Endothelial cell of umbilical vein (primary cell): ENCODE measurements at regions not wholly inside any gene's neighbourhood (a gene's known extent, or its start where the extent isn't known, plus 50 kb on each side); places are given as distances from the start of the nearest gene placed in this dataset.

Experiments
- BruUV-seq: library from RNA; stranded (reverse); fragments of 400-500 nt; replicated peaks from 2 replicates; lab custom pipeline; 2021; lab: Mats Ljungman, UMichigan
- CTCF ChIA-PET: fragments of 300-600, 350-600 bp; sonication (Branson Sonifier 250); formaldehyde crosslinking; loops from one replicate; lab custom pipeline; 2021; ENCODE audit warnings: antibody characterized with exemption, inconsistent platforms; lab: Charles Lee
- POLR2A ChIA-PET: fragments of 300-600, 350-600 bp; sonication (Branson Sonifier 250); formaldehyde crosslinking; loops from one replicate; lab custom pipeline; 2021; ENCODE audit warnings: antibody characterized with exemption, inconsistent platforms; lab: Charles Lee
- DNase-seq: peaks from one replicate; pipeline ENCODE4 v3.0.0-alpha.2; 2011; ENCODE audit warnings: low read depth, low spot score
- FAIRE-seq: peaks from 2 replicates; lab custom pipeline; 2011; peaks lifted over from hg19 to GRCh38; lab: Jason Lieb, UNC
- H2AFZ ChIP-seq: 2 replicates; pipeline ENCODE4 v1.6.0; 2012; ENCODE audit warnings: low read depth, low read length, control low read depth, inconsistent platforms
- H3K27ac ChIP-seq: 2 replicates; pipeline ENCODE4 v1.5.1; 2011; ENCODE audit warnings: low read depth, mild to moderate bottlenecking, control low read depth, low read length, moderate library complexity; ENCODE audit not compliant: insufficient read depth
- H3K27me3 ChIP-seq, 2 experiments: 2 replicates each; pipeline versions ENCODE4 v1.6.0 to v1.6.1; 2011; ENCODE audit warnings: low read length in 2 of 2, mixed read lengths in 1 of 2; ENCODE audit not compliant: control insufficient read depth in 2 of 2, insufficient read depth in 2 of 2
- H3K36me3 ChIP-seq, 2 experiments: 2 replicates in 1 of 2; 3 replicates in 1 of 2; pipeline ENCODE4 v1.5.1; 2011; ENCODE audit warnings: low read length in 2 of 2, mild to moderate bottlenecking in 1 of 2, moderate library complexity in 1 of 2; ENCODE audit not compliant: control insufficient read depth in 2 of 2, insufficient read depth in 2 of 2; ENCODE audit errors: extremely low read depth in 1 of 2
- H3K4me1 ChIP-seq: 3 replicates; pipeline ENCODE4 v1.5.1; 2011; ENCODE audit warnings: mild to moderate bottlenecking, low read length; ENCODE audit not compliant: control insufficient read depth, insufficient read depth; ENCODE audit errors: extremely low read depth
- H3K4me2 ChIP-seq: 2 replicates; pipeline ENCODE4 v1.6.1; 2011; ENCODE audit warnings: low read length, control low read depth, mixed read lengths; ENCODE audit not compliant: insufficient read depth
- H3K4me3 ChIP-seq, 3 experiments: fragments of 200-600 bp in 1 of 3; sonication (generic), shearing (Covaris generic) in 1 of 3; replicated peaks in 1 of 3; 2 replicates each; pipeline ENCODE4 v1.5.1; 2011 to 2016; ENCODE audit warnings: control low read depth in 3 of 3, low read length in 3 of 3, mild to moderate bottlenecking in 2 of 3, inconsistent platforms in 1 of 3, low read depth in 1 of 3, moderate library complexity in 1 of 3; ENCODE audit not compliant: insufficient read depth in 1 of 3
- H3K79me2 ChIP-seq: 2 replicates; pipeline ENCODE4 v1.6.0; 2012; ENCODE audit warnings: low read length, inconsistent platforms; ENCODE audit not compliant: control insufficient read depth, insufficient read depth
- H3K9ac ChIP-seq: replicated peaks from 2 replicates; pipeline ENCODE3; 2011; ENCODE audit warnings: low read length, control low read depth; ENCODE audit not compliant: insufficient read depth; ENCODE audit errors: extremely low read depth
- H3K9me1 ChIP-seq: replicated peaks from 3 replicates; pipeline ENCODE4 v1.6.0; 2011; ENCODE audit warnings: mild to moderate bottlenecking, low read length; ENCODE audit not compliant: control insufficient read depth, insufficient read depth; ENCODE audit errors: extremely low read depth
- H3K9me3 ChIP-seq: replicated peaks from 2 replicates; pipeline ENCODE4 v1.5.1; 2012; ENCODE audit warnings: low read length, inconsistent platforms; ENCODE audit not compliant: control insufficient read depth, insufficient read depth
- H4K20me1 ChIP-seq: replicated peaks from 2 replicates; pipeline ENCODE3; 2011; ENCODE audit warnings: mild to moderate bottlenecking, low read length; ENCODE audit not compliant: control insufficient read depth, insufficient read depth; ENCODE audit errors: extremely low read depth
- EZH2 ChIP-seq: IDR thresholded peaks from 2 replicates; pipeline ENCODE4 v1.6.1; 2012; ENCODE audit warnings: borderline replicate concordance, low read depth, mild to moderate bottlenecking, moderate library complexity, low read length, inconsistent platforms; ENCODE audit not compliant: severe bottlenecking
- FOS ChIP-seq: IDR thresholded peaks from 2 replicates; pipeline ENCODE4 v1.6.1; 2011; ENCODE audit warnings: mild to moderate bottlenecking, low read length, moderate library complexity, borderline replicate concordance; ENCODE audit not compliant: insufficient read depth
- GATA2 ChIP-seq: IDR thresholded peaks from 2 replicates; pipeline ENCODE4 v1.7.0; 2011; ENCODE audit warnings: low read depth, mild to moderate bottlenecking, moderate library complexity, mixed read lengths, low read length; ENCODE audit not compliant: insufficient read length, insufficient read depth
- JUN ChIP-seq: IDR thresholded peaks from 2 replicates; pipeline ENCODE4 v1.6.1; 2011; ENCODE audit warnings: borderline replicate concordance, low read depth; ENCODE audit not compliant: insufficient read length, insufficient read depth
- MYC ChIP-seq: IDR thresholded peaks from one replicate; pipeline ENCODE4 v1.6.1; 2011; ENCODE audit warnings: mild to moderate bottlenecking, low read depth, low read length
- POLR2A ChIP-seq: IDR thresholded peaks from 2 replicates; pipeline ENCODE4 v1.6.1; 2012; ENCODE audit warnings: low read depth, mild to moderate bottlenecking, control low read depth, low read length
- POLR2AphosphoS5 ChIP-seq: IDR thresholded peaks from 2 replicates; pipeline ENCODE4 v1.6.1; 2012; ENCODE audit warnings: low read depth, mild to moderate bottlenecking, control low read depth, low read length, moderate library complexity; ENCODE audit not compliant: insufficient read depth
- dilution Hi-C: fragments of 300-500 bp; cut with MboI; formaldehyde crosslinking; loops from one replicate; pipeline ENCODE4 v1.15.0; 2019; ENCODE audit warnings: low sequenced_read_pairs; ENCODE audit not compliant: extremely low pct_ligation_motif_present
- intact Hi-C: fragments of 100-400 bp; cut with micrococcal nuclease; formaldehyde crosslinking; loops from one replicate; pipeline ENCODE4 v1.10.0; 2022
- TF ChIP-seq, protein P1 (sequence below): IDR thresholded peaks from 2 replicates; pipeline ENCODE4 v1.6.1; 2011; ENCODE audit not compliant: insufficient read depth, insufficient read length
- TF ChIP-seq, protein P2 (sequence below), 2 donors: IDR thresholded peaks; 1 replicate in 1 of 2; 2 replicates in 1 of 2; pipeline ENCODE4 v1.5.1; 2011; ENCODE audit warnings: low read length in 2 of 2, mild to moderate bottlenecking in 2 of 2, moderate library complexity in 2 of 2, control low read depth in 1 of 2, inconsistent platforms in 1 of 2, low read depth in 1 of 2; ENCODE audit not compliant: insufficient read depth in 1 of 2; ENCODE audit errors: extremely low read depth in 1 of 2

- no peaks in the 10 kb centered on the region for H3K9me1 ChIP-seq
- peaks cover 5% of the 10 kb centered on the region for H3K9me3 ChIP-seq
- no peak overlapping the region for H2AFZ ChIP-seq
- H3K4me3 ChIP-seq, result no peak overlapping the region
- no peaks in the 10 kb centered on the region for H3K36me3 ChIP-seq
- H3K79me2 ChIP-seq, result no peaks in the 10 kb centered on the region
- TF ChIP-seq, protein P1, sequence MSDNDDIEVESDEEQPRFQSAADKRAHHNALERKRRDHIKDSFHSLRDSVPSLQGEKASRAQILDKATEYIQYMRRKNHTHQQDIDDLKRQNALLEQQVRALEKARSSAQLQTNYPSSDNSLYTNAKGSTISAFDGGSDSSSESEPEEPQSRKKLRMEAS, result no peak
- no peak for TF ChIP-seq GATA2
- TF ChIP-seq, protein P2, sequence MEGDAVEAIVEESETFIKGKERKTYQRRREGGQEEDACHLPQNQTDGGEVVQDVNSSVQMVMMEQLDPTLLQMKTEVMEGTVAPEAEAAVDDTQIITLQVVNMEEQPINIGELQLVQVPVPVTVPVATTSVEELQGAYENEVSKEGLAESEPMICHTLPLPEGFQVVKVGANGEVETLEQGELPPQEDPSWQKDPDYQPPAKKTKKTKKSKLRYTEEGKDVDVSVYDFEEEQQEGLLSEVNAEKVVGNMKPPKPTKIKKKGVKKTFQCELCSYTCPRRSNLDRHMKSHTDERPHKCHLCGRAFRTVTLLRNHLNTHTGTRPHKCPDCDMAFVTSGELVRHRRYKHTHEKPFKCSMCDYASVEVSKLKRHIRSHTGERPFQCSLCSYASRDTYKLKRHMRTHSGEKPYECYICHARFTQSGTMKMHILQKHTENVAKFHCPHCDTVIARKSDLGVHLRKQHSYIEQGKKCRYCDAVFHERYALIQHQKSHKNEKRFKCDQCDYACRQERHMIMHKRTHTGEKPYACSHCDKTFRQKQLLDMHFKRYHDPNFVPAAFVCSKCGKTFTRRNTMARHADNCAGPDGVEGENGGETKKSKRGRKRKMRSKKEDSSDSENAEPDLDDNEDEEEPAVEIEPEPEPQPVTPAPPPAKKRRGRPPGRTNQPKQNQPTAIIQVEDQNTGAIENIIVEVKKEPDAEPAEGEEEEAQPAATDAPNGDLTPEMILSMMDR (IDR thresholded peaks at IDR 0.05; ENCODE audit: extremely low read depth in 1 of 2, insufficient read depth in 1 of 2, low read depth in 1 of 2, low read length in 2 of 2), result no peak
- TF ChIP-seq MYC, result no peak
- no peak for TF ChIP-seq EZH2
- TF ChIP-seq POLR2AphosphoS5, result no peak
- TF ChIP-seq JUN, result no peak
- no peak for TF ChIP-seq POLR2A
- TF ChIP-seq FOS, result no peak
- intact Hi-C loops (no loop called here), dilution Hi-C loops (no loop called here)
- no peak for FAIRE-seq
- no peak for DNase-seq
- no peak overlapping the region for H3K27ac ChIP-seq
- no peaks in the 10 kb centered on the region for H3K27me3 ChIP-seq
- H3K9ac ChIP-seq, result no peak overlapping the region
- ChIA-PET POLR2A (no interaction called here), CTCF (no interaction called here)
- H3K4me1 ChIP-seq, result no peaks in the 10 kb centered on the region
- no peak overlapping the region for H3K4me2 ChIP-seq
- H4K20me1 ChIP-seq, result no peaks in the 10 kb centered on the region
- no TSS peak for BruUV-seq
Measured at GRCh38 chr2:2392332-2392731, 61.3 kb upstream of the MYT1L start.
